GM12892 (cell line): ENCODE measurements at regions not wholly inside any gene's neighbourhood (a gene's known extent, or its start where the extent isn't known, plus 50 kb on each side); places are given as distances from the start of the nearest gene placed in this dataset.

Experiments used
- POLR2A ChIP-seq: IDR thresholded peaks from 2 replicates; pipeline ENCODE4 v1.6.1; 2011; ENCODE audit warnings: low read depth, low read length, control low read depth
- POLR2AphosphoS5 ChIP-seq: IDR thresholded peaks from 2 replicates; pipeline ENCODE4 v1.6.1; 2011; ENCODE audit warnings: low read depth, low read length, control low read depth
- TAF1 ChIP-seq: IDR thresholded peaks from 2 replicates; pipeline ENCODE4 v1.6.1; 2011; ENCODE audit warnings: low read depth, mild to moderate bottlenecking, control low read depth, low read length, borderline replicate concordance

DNA sequence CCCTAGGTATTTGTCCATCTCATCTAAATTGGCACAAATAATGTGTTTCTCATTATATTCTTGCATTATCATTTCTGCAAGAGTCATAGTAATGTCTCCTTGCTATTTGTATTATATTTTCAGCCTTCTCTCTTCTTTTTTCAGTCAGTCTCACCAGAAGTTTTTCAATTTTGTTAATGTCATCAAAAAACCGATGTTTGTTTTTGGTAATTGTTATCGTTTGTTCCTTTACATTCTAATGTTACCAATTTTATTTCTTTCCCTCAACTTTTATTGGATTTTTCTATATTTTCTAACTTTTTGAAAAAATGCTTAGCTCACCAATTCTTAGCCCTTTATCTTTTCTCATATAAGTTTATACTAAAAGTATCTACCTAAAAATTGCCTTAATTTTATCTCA is 82.2 kb upstream of the NRSN1 start:
- TF ChIP-seq TAF1: no peak
- TF ChIP-seq POLR2AphosphoS5: no peak
- no peak for TF ChIP-seq POLR2A
